ENCODE measurements at regions not wholly inside any gene's neighbourhood (a gene's known extent, or its start where the extent isn't known, plus 50 kb on each side); places are given as distances from the start of the nearest gene placed in this dataset.

DNA sequence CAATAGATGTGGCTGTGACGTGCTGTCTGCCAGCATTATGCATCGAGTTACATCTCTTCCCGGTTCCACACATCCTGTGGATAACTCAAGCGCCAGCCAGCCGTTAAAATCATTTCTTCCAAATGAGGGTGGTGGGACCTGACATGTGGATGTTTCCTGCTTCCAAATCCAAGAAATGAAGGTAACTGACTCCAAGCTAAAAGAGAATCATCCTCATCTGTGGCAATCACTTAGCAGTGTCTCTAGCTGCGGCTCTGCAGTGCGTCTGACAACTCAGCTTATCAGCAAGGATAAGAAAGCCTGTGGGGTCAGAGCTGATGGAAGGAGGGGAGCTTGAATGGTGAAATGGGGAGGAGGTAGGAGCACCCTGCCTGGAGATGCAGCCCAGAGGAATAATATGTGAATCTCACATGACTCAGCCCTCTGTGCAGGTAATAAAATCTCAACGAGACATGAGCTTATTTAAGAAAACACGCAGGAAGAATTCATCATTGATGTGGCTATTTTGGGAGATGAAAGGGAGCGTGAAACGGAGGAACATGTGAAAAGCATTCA lies 382.2 kb upstream of the TRIB2 start:
- peaks cover 3% of the 10 kb centered on the region for H3K9me3 Mint-ChIP-seq
- no peaks in the 10 kb centered on the region for H3K27me3 Mint-ChIP-seq
- no peaks in the 10 kb centered on the region for H3K4me1 Mint-ChIP-seq
- no peak for ATAC-seq
- no peaks in the 10 kb centered on the region for H3K36me3 Mint-ChIP-seq
- H3K4me3 Mint-ChIP-seq: no peak overlapping the region
- H3K27ac Mint-ChIP-seq: no peak overlapping the region

DNA sequence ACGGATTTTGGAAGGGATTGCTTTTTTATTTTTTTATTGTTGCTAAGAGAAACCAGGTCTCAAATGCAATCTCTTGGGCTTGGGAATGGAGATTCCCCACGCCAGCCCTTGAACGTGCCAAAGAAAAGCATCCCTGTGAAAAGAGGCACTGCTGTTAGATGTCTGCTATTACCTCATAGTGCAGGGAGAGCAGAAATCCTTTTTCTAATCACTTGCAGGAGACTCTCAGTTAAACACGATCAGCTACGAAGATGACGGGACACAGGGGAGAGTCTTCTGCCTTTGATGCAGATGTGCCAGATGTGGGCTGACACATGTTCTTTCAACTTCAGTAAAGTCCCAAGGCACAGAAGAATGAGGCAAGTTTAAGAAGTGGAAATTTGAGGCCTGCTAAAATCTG lies 381.6 kb upstream of the TRIB2 start:
- Mint-ChIP-seq H3K4me3 (no peak overlapping the region), H3K27ac (no peak overlapping the region), H3K27me3 (no peaks in the 10 kb centered on the region), H3K4me1 (no peaks in the 10 kb centered on the region), H3K36me3 (no peaks in the 10 kb centered on the region), H3K9me3 (peaks cover 3% of the 10 kb centered on the region)
- ATAC-seq: no peak

DNA sequence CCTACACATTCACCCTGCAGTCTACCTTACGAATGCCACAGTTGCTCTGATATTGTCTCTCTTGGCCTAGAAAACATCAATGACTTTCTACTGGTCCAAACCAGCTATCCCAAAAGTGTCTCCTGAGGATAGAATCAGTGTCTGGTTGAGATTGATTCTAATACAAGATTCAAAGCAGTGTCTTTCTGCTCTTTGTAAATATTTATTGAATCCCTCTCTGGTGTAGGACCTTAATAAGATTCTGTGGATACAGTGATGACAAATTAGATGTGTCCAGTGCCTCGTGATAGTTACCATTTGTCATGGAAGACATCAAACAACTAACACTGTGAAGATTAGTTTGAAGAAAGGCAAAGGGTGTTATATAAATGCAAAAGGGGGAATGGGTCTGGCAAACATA lies 380.7 kb upstream of the TRIB2 start:
- ATAC-seq: no peak
- Mint-ChIP-seq H3K4me1 (no peaks in the 10 kb centered on the region), H3K4me3 (no peak overlapping the region), H3K27me3 (no peaks in the 10 kb centered on the region), H3K27ac (no peak overlapping the region), H3K36me3 (no peaks in the 10 kb centered on the region), H3K9me3 (peaks cover 3% of the 10 kb centered on the region)

DNA sequence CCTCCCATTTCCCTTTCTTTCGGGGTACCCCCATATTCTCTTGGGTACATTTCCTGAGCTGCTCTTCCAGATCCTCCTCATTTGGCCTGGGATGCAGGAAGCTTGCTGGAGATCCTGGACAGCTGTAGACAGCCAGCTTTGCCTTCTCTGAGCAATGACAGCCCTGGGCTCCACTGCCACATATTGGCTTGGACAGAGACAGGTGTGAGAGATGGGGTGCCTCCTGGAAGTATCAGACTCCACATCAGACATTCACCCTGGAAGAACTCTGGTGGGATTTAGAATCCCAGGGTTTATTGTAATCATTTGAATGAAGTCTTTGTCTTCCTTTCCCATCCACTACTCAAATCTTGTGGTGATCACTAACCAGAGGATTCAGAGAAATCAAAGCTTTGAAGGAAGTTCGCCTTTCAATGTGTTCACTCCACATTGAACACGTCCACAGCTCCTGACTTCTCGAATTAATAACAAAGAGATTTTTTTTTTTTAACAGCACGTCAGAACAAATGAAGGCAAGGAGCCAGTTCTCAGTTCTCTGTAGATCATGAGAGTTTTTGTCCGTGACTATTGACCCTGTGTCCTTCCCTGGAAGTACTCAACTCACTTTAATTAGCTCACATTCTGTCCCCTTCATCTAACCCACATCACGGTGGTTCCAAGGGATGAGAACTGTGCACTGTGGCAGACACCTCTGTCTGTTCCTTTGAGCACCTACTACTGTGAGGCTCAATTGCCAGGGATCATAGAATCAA lies 377.6 kb upstream of the TRIB2 start:
- Mint-ChIP-seq H3K36me3 (no peaks in the 10 kb centered on the region), H3K4me3 (no peak overlapping the region)

DNA sequence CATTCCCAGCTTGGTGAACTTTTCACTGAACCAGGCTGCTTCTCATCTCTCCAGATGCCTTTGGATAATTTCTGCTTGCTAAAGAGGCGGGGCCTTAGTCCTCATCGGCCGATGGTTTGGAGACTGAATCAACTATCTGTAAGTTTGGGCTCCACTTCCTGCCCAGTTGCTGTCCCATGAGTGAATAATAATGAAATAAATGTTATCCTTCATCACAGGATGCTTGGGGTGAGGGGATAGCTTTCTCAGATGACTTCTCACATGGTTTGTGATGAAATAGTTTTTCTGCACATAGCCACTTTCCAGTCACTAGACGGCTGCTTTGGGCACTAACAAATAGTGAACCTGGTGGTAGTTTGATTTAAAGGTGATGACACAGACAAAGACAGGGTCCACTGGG lies 376.6 kb upstream of the TRIB2 start:
- Mint-ChIP-seq H3K36me3 (peaks cover 6% of the 10 kb centered on the region), H3K27me3 (no peaks in the 10 kb centered on the region), H3K4me3 (no peak overlapping the region), H3K4me1 (no peaks in the 10 kb centered on the region), H3K27ac (no peak overlapping the region), H3K9me3 (peaks cover 5% of the 10 kb centered on the region)
- no peak for ATAC-seq

More for the DNA sequence above, 377.6 kb upstream of the TRIB2 start:
- no peak overlapping the region for H3K27ac Mint-ChIP-seq
- H3K9me3 Mint-ChIP-seq: no peaks in the 10 kb centered on the region
- ATAC-seq: no peak
- no peaks in the 10 kb centered on the region for H3K27me3 Mint-ChIP-seq
- H3K4me1 Mint-ChIP-seq: no peaks in the 10 kb centered on the region

DNA sequence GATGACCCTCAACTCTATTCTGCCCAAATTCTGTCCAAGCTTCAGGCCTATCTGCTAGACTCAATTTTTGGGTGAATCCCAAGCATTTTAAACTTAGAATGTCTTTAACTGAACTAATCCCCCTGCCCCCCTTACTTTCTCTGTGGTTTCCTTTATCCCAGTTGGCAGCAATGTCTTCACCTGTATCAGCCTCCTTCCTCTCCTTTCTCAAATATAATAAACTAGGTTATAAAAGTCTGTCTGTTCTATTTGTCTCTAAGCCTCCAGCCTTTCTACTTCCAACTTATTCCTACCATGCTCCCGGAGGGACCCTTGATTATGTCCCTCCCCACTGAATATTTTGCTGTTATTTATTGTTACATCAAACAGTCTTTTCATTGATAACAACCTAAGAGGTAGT lies 375.5 kb upstream of the TRIB2 start:
- Mint-ChIP-seq H3K27ac (no peak overlapping the region), H3K4me3 (no peak overlapping the region), H3K9me3 (peaks cover 5% of the 10 kb centered on the region), H3K27me3 (no peaks in the 10 kb centered on the region), H3K36me3 (peaks cover 6% of the 10 kb centered on the region), H3K4me1 (no peaks in the 10 kb centered on the region)
- ATAC-seq: no peak

DNA sequence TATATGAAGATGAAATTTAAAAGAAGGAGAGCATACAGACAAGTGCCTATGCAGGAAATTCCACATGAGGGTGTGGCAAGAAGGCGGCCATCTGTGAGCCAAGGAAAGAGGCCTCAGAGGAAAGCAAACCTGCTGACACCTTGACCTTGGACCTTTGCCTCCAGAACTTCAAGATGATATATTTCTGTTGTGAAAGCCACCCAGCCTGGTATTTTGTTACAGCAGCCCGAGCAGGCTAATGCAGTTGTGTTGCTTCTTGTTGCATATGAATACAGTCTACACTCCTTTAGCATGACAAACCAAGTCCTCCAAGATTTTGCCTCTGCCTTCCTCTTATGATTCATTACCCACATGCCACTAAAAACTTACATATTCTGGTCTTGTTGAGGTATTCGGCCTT lies 374.8 kb upstream of the TRIB2 start:
- Mint-ChIP-seq H3K36me3 (peaks cover 6% of the 10 kb centered on the region), H3K4me3 (no peak overlapping the region), H3K9me3 (peaks cover 5% of the 10 kb centered on the region), H3K27me3 (no peaks in the 10 kb centered on the region), H3K27ac (no peak overlapping the region), H3K4me1 (no peaks in the 10 kb centered on the region)
- no peak for ATAC-seq

DNA sequence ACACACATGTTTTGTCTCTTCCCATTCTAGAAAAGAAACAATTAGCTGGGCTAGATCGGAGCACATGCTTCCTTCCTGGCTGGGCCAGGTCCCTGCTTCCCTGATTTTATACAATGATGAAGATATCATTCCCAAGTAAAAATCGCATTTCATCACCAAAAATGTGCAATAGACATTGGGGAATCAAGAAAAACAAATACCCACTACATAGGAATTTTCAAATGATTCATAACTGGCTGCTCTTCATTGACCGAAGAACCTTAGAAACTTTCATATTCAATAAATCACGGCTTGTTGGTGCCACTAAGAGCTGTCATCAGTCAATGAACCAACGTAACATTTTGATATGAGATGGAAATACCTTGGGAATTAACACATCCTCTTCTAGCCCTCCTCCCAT lies 373.6 kb upstream of the TRIB2 start:
- Mint-ChIP-seq H3K36me3 (peaks cover 6% of the 10 kb centered on the region), H3K4me1 (no peaks in the 10 kb centered on the region), H3K9me3 (peaks cover 5% of the 10 kb centered on the region), H3K27me3 (no peaks in the 10 kb centered on the region), H3K27ac (no peak overlapping the region), H3K4me3 (no peak overlapping the region)
- ATAC-seq: no peak

DNA sequence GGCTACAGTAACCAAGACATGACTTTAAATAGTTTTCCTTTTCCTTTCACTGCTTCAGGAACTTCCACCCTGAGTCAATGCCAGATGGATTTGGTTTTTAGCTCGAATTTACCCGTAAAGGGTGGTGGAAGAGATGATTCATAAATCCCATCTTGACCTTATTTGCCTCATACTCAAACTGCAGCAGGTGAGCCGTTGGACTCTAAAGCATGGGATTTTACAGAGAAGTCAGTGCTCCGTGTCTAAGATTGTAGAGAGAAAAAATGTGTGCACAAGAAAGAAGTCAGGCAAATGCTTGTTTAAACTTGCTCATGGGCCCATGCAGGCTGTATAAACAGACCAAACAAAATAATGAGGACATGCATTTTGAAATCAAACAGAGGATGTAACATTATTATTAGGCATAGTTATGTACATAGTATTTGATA lies 369.7 kb upstream of the TRIB2 start:
- peaks cover 5% of the 10 kb centered on the region for H3K9me3 Mint-ChIP-seq
- peaks cover 6% of the 10 kb centered on the region for H3K36me3 Mint-ChIP-seq
- no peak overlapping the region for H3K4me3 Mint-ChIP-seq
- no peaks in the 10 kb centered on the region for H3K4me1 Mint-ChIP-seq
- no peak overlapping the region for H3K27ac Mint-ChIP-seq
- ATAC-seq: no peak
- H3K27me3 Mint-ChIP-seq: no peaks in the 10 kb centered on the region

DNA sequence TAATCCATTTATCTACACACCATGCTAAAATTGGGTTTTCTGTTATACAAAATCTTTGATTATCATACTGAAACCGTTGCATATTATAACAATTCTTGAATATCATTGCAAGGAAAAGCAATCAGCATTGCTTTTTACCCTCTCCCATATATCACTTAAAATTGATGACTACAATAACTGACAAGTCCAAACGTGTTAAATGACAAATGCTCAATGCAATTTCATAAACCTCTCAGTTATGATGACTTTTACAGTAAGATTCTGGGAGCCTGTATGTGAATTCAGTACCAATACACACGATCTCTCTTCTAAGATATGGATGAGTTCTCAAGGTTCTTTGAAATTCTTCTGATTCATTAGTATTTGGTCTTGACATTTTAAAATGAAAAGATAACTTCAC lies 368.5 kb upstream of the TRIB2 start:
- ATAC-seq: no peak
- no peak overlapping the region for H3K4me3 Mint-ChIP-seq
- no peaks in the 10 kb centered on the region for H3K27me3 Mint-ChIP-seq
- no peaks in the 10 kb centered on the region for H3K4me1 Mint-ChIP-seq
- peaks cover 5% of the 10 kb centered on the region for H3K9me3 Mint-ChIP-seq
- H3K36me3 Mint-ChIP-seq: peaks cover 6% of the 10 kb centered on the region
- H3K27ac Mint-ChIP-seq: no peak overlapping the region

DNA sequence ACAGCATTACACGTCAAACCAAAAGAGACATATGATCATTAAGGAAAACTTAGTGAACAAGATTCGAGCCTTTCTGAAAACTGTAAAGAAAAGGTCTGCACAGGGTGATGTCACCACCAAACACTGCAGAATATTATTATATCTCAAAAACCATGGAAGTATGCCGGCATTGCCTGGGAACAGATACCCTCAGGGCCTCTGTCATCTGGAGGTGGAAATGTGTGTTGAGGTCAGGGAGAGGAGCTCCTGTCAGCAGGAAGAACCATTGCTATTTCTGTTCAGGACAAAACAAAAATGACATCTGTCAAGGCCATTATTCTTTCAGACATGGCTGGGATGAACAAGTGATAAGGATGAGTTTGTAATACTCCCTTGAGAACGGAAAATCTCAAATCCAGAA lies 365.9 kb upstream of the TRIB2 start:
- no peak for ATAC-seq
- H3K4me3 Mint-ChIP-seq: no peak overlapping the region
- no peaks in the 10 kb centered on the region for H3K4me1 Mint-ChIP-seq
- no peak overlapping the region for H3K27ac Mint-ChIP-seq
- no peaks in the 10 kb centered on the region for H3K9me3 Mint-ChIP-seq
- H3K27me3 Mint-ChIP-seq: no peaks in the 10 kb centered on the region
- no peaks in the 10 kb centered on the region for H3K36me3 Mint-ChIP-seq

DNA sequence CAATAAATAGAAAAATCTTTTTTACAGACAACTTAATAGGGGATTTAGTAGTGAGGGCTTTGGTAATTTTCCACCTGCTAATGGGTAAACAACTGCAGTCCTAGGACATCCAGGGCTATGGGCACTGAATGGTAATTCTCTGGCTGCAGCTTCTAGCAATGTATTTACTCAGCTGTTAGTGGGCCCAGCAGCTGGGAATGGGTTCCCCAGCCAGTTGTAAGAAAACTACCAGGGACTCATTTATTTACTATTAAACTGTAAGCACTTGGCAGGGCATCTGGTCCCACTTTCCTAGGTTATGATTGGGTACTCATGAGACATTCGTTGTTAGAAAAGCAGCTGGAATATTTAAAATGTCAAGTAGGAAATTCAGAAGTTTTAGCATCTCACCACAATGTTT lies 363.8 kb upstream of the TRIB2 start:
- no peaks in the 10 kb centered on the region for H3K4me1 Mint-ChIP-seq
- H3K4me3 Mint-ChIP-seq: no peak overlapping the region
- no peak overlapping the region for H3K27ac Mint-ChIP-seq
- ATAC-seq: no peak
- H3K27me3 Mint-ChIP-seq: no peaks in the 10 kb centered on the region
- peaks cover 2% of the 10 kb centered on the region for H3K9me3 Mint-ChIP-seq
- H3K36me3 Mint-ChIP-seq: no peaks in the 10 kb centered on the region

DNA sequence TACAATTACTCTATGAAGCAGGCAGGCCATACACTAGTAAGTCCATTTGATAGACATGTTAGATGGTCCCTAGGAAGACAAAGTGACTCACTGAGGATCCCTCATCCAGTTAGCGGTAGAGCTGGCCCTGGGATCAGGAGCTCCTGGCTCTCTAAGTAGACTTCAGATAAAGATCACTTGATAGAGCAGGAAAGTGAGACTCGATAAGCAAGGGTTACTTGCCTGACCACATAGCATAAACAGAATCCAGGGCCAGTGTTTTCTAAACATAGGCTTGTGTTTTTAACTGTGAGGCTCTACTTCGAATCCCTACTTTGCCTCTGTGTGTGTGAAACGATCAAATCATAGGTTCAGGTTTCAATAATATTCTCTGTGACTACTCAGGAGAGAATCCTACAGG lies 355.2 kb upstream of the TRIB2 start:
- ATAC-seq: no peak
- Mint-ChIP-seq H3K4me1 (no peaks in the 10 kb centered on the region), H3K4me3 (no peak overlapping the region), H3K27me3 (no peaks in the 10 kb centered on the region), H3K36me3 (no peaks in the 10 kb centered on the region), H3K9me3 (peaks cover 2% of the 10 kb centered on the region), H3K27ac (no peak overlapping the region)

DNA sequence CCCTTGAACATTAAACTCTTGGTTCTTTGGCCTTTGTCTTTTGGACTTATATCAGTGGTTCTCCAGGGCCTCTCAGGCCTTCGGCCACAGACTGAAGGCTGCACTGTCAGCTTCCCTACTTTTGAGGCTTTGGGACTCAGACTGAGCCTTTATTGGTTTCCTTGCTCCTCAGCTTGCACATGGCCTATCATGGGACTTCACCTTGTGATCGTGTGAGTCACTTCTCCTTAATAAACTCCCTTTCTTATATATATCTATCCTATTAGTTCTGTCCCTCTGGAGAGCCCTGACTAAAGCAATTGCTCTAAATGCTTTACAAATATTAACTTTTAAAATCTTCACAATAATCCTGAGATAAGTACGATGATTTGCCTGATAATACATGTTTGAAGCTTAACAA lies 353.6 kb upstream of the TRIB2 start:
- Mint-ChIP-seq H3K4me3 (no peak overlapping the region), H3K9me3 (peaks cover 2% of the 10 kb centered on the region), H3K27ac (no peak overlapping the region), H3K4me1 (no peaks in the 10 kb centered on the region), H3K27me3 (no peaks in the 10 kb centered on the region), H3K36me3 (no peaks in the 10 kb centered on the region)
- ATAC-seq: no peak

DNA sequence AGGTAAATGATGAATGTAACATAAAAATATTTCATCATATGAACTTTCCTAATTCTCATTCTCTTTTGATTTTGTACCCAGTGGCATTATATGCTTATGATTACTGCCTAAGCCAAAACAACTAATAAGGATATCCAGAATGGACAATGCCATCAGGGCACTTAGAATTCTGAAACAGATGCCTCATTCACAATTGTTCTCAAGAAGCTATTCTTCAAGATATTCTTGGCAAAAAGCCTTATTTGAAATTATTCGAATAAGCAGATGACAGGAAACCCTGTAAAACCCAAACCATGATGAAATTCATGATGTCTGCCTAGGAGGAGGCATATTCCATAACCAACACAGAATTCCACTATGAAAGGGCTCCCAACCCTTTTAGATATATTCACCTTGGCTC lies 353.2 kb upstream of the TRIB2 start:
- ATAC-seq: no peak
- H3K36me3 Mint-ChIP-seq: no peaks in the 10 kb centered on the region
- no peak overlapping the region for H3K4me3 Mint-ChIP-seq
- H3K4me1 Mint-ChIP-seq: no peaks in the 10 kb centered on the region
- no peaks in the 10 kb centered on the region for H3K27me3 Mint-ChIP-seq
- no peak overlapping the region for H3K27ac Mint-ChIP-seq
- H3K9me3 Mint-ChIP-seq: peaks cover 2% of the 10 kb centered on the region

DNA sequence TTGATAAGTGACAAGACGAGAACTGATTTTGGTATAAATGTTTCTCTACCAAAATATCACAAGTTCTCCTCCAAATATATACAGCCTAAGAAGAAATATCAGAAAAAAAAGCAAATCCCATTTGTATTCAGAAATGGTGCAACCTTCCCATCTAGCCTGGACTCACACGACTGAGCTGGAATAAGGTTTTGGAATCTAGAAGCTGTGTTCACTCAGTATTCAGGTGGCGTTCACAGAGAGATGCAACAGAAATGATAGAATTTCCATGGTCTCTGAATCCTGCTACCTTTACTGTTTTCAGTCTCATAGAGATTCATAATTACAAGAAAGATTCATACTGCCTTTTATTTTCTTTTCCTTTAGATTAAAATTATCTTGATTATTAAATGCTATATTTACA lies 347.2 kb upstream of the TRIB2 start:
- H3K4me3 Mint-ChIP-seq: no peak overlapping the region
- H3K27ac Mint-ChIP-seq: no peak overlapping the region
- ATAC-seq: no peak
- H3K36me3 Mint-ChIP-seq: no peaks in the 10 kb centered on the region
- H3K27me3 Mint-ChIP-seq: no peaks in the 10 kb centered on the region
- H3K9me3 Mint-ChIP-seq: peaks cover 1% of the 10 kb centered on the region
- H3K4me1 Mint-ChIP-seq: no peaks in the 10 kb centered on the region
